ENCODE measurements at regions not wholly inside any gene's neighbourhood (a gene's known extent, or its start where the extent isn't known, plus 50 kb on each side); places are given as distances from the start of the nearest gene placed in this dataset.
"Not testable (repeated sequence)": the region's sequence is repeated elsewhere in the genome, so short reads cannot be mapped to it uniquely, and the experiment has no call there.

- no peak for DNase-seq (ENCODE audit: low read depth)
Measured at GRCh38 chr14:23694949-23695663, 58.9 kb downstream of the DHRS2 start.

- no peak for DNase-seq (ENCODE audit: low read depth)
Measured at GRCh38 chr14:23695664-23695999, 59.5 kb downstream of the DHRS2 start.

- DNase-seq (ENCODE audit: low read depth), result no peak
Measured at GRCh38 chr14:23696701-23697239, 60.6 kb downstream of the DHRS2 start.

DNA sequence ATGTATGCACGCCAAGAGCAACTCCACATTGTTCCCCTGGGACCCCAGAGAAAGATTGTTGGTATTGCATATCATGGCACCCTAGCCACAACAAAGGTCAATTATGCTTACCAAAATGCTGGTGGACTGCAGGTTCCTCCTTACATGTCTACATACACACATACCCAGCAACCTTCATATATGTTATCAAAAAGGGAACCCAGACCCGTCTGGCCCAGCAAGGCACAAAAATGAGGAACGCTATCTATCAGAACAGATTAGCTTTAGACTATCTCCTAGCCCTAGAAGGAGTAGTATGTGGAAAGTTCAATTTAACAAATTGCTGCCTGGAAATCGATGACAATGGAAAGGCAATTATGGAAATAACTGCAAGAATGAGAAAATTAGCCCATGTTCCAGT is 61.5 kb downstream of the DHRS2 start:
- no peak for DNase-seq (ENCODE audit: low read depth)

- DNase-seq (ENCODE audit: low read depth), result no peak
Measured at GRCh38 chr14:23702656-23703426, 66.7 kb downstream of the DHRS2 start.

DNA sequence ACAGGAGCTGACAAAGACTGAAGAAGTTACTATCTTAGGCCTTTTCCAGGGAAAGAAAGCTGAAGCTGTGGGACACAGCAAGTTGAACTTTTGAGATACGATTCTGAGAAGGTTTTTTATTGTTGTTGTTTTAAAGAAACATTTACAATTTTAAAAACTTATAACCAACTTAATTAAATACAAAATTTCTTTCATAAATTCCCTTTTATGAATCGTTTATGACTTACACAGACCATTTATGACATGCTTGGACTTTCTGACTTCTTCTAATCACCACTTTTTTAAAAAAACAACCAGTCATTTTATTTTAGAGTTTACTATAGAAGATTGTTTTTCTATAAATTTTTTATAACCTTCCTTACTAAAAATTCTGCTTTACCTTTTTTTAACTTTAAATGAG is 68.7 kb downstream of the DHRS2 start:
- DNase-seq (ENCODE audit: low read depth), result no peak

DNA sequence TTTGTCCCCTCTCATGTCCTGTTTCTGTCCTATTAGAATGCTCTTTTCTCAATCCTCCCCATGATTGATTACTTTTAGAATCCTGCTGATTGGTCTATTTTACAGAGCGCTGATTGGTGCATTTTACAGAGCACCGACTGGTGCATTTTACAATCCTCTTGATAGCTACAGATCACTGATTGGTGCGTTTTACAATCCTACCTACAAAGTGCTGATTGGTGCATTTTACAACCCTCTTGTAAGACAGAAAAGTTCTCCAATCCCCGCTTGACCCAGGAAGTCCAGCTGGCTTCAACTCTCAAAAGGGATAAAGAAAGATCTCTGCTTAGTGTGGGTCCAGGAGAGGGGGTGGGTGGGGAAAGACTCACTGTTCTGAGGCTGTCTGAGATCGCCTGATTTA is 71.3 kb downstream of the DHRS2 start:
- no peak for DNase-seq (ENCODE audit: low read depth)

DNA sequence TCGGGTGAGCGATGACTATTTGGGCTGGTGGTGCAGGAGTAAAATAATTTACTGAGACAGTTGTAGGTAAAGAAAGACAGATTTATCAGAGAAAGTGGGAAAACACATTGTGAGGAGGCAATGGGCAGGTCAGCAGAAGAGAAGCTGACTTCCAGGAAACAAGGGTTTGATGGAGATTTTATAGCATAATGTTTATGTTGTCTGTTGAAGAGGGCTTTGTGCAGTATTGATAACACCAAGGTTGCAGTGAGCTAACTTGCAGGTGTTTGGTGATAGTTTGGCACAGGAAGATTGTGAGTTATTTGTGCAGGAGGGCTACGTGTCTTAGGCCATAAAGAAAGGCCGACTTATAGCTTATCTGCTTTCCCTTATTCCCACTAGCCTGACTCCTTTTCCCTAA is 72.2 kb downstream of the DHRS2 start:
- DNase-seq (ENCODE audit: low read depth), result no peak

GRCh38 chr14:23709923-23710322 is 73.8 kb downstream of the DHRS2 start:
- DNase-seq (ENCODE audit: low read depth), result no peak

GRCh38 chr14:23712287-23712686 is 76.1 kb downstream of the DHRS2 start:
- no peak for DNase-seq (ENCODE audit: low read depth)

DNA sequence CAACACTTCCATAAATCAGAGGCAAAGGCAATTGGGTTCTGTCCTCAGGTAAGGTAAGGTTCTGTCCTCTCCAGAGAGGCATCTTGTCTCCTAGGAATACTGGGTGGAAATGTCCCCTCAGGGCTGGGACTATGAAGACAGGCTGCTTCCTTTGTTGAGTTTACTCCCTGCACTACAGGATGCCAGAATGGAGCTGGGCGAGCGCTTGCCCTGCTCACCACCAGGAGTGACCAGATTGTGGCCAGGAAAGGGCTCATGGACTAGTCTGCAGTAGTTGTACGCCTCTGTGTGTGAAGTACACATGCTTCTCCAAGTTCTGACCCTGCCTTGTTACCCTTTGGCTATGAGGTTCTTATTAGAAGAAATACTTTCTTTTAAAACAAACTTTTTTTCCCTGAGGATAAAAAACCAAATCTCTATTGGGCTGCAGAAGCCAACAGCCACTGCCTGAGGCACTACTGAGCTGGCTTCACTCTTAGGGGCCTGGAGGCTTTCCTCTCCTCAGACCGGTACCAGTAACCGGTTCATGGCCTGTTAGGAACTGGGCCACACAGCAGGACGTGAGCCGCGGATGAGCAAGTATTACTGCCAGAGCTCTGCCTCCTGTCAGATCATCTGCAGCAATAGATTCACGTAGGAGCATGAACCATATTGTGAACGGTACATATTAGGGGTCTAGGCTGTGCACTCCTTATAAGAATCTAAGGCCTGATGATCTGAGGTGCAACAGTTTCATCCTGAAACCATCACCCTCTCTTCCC is 83.2 kb downstream of the DHRS2 start:
- no peak for DNase-seq (ENCODE audit: low read depth)

GRCh38 chr14:23722675-23723074 is 86.5 kb downstream of the DHRS2 start:
- DNase-seq (ENCODE audit: low read depth), result no peak

GRCh38 chr14:23723911-23724310 is 87.7 kb downstream of the DHRS2 start:
- no peak for DNase-seq (ENCODE audit: low read depth)

- no peak for DNase-seq (ENCODE audit: low read depth)
Measured at GRCh38 chr14:23725528-23725927, 89.4 kb downstream of the DHRS2 start.

GRCh38 chr14:23725980-23726710 is 90.0 kb downstream of the DHRS2 start:
- DNase-seq (ENCODE audit: low read depth), result no peak

GRCh38 chr14:23727566-23728335 is 91.6 kb downstream of the DHRS2 start:
- DNase-seq (ENCODE audit: low read depth), result peak; percentile 62

- no peak for DNase-seq (ENCODE audit: low read depth)
Measured at GRCh38 chr14:23728791-23729190, 92.6 kb downstream of the DHRS2 start.

DNA sequence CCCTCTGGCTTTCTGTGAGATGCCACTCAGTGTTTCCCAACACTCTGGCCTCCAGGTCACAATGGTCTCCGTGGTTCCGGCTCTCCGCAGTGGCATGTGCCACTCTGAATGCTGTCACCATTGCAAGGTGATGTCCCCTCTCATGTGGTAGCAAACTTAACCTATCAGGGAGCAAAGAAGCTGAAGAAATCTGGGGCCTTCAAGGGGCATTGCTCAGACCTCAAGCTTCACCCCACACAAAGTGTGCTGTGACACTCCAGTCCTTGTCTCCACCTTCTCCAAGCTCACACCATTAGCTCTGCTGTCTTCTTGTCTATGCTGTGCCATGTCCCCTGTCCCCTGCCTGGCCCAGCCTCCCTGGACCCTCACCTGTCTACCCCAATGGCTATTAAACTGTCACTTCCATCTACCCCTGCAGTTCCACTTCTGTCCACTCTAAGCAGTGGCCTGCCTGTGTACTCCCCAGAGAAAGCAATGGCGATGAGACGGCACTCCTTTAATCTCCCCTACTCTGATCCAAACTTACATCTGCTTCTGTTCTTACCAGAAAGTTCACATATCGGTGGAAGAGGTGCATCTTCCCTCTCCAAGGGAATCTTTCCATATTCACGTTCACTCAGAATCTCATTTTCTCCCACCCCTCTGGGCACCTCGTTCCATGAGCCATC is 93.7 kb downstream of the DHRS2 start:
- DNase-seq (ENCODE audit: low read depth), result no peak

- no peak for DNase-seq (ENCODE audit: low read depth)
Measured at GRCh38 chr14:23735394-23735793, 99.2 kb downstream of the DHRS2 start.

DNA sequence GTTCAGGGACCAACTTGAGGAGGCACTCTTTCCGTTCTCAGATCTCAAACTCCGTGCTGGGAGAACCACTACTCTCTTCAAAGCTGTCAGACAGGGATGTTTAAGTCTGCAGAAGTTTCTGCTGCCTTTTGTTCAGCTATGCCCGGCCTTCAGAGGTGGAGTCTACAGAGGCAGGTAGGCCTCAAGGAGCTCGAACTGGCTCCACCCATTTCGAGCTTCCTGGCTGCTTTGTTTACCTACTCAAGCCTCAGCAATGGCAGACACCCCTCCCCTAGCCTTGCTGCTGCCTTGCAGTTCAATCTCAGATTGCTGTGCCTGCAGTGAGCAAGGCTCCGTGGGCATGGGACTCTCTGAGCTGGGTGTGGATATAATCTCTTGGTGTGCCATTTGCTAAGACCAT is 108.2 kb downstream of the DHRS2 start:
- DNase-seq (ENCODE audit: low read depth), result not testable (repeated sequence)

DNA sequence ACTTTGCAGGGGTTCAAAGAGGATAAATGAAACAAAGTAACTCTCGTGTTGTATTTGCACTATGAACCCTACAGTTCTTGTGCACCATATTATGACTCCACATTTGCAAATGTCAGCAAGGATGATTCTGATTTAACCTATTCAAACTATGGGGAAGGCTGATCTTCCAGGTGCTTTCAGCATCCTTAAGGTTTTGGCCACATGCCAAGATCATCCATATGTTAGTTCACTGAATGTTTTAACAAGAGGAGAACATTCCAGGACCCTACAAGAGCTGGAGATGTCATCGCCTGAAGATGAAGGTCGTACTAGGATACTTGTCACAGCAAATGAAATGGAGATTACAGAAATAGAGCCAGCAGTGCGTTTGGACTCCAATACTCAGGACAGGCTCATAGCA is 114.2 kb downstream of the DHRS2 start:
- no peak for DNase-seq (ENCODE audit: low read depth)

Data from renal cortical epithelial cell (primary cell).